LNCaP clone FGC (cell line): ENCODE measurements at regions not wholly inside any gene's neighbourhood (a gene's known extent, or its start where the extent isn't known, plus 50 kb on each side); places are given as distances from the start of the nearest gene placed in this dataset.

Source experiments
- DNase-seq: peaks from one replicate; pipeline ENCODE4 v3.0.0-alpha.2; 2011; ENCODE audit warnings: low read depth
- H3K4me3 ChIP-seq: 2 replicates; pipeline ENCODE4 v1.5.1; 2011; ENCODE audit warnings: mild to moderate bottlenecking, low read depth, low read length, control low read depth
- TF ChIP-seq, protein P1 (sequence below): IDR thresholded peaks from 2 replicates; pipeline ENCODE4 v1.5.1; 2012; ENCODE audit warnings: mild to moderate bottlenecking; ENCODE audit not compliant: control insufficient read depth, insufficient read depth; ENCODE audit errors: extremely low read depth

DNA sequence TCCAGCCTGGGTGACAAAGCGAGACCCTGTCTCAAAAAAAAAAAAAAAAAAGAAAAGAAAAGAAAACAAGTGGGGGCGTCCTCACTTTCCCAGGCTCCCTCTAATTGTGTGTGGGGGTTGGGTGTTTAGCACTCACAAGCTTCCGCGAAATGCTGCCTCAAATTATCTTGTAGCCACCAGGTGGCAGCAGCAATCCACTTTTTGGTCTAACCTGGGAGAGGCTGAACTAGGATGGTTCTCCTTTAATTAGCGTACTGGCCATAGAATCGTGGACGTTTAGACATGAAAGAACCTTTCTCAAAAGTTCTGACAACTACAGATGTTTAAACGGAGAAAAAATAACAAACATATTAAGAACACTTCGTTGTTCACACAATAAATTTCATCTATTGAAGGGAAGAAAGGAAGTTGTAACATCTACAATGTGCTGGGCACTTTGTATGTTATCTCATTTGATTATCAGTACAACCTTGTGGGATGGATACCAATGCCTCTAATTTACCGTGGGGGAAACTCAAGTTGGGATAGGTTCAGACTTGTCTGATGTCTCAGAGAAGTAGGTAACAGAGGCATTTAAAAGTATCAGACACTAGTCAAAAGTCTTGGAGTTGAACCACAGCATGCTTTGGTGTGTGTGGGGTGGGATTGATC is 122.7 kb upstream of the NABP1 start:
- H3K4me3 ChIP-seq = no peak overlapping the region
- peak; percentile 50 for DNase-seq
- TF ChIP-seq, protein P1, sequence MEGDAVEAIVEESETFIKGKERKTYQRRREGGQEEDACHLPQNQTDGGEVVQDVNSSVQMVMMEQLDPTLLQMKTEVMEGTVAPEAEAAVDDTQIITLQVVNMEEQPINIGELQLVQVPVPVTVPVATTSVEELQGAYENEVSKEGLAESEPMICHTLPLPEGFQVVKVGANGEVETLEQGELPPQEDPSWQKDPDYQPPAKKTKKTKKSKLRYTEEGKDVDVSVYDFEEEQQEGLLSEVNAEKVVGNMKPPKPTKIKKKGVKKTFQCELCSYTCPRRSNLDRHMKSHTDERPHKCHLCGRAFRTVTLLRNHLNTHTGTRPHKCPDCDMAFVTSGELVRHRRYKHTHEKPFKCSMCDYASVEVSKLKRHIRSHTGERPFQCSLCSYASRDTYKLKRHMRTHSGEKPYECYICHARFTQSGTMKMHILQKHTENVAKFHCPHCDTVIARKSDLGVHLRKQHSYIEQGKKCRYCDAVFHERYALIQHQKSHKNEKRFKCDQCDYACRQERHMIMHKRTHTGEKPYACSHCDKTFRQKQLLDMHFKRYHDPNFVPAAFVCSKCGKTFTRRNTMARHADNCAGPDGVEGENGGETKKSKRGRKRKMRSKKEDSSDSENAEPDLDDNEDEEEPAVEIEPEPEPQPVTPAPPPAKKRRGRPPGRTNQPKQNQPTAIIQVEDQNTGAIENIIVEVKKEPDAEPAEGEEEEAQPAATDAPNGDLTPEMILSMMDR = peak; percentile 74

DNA sequence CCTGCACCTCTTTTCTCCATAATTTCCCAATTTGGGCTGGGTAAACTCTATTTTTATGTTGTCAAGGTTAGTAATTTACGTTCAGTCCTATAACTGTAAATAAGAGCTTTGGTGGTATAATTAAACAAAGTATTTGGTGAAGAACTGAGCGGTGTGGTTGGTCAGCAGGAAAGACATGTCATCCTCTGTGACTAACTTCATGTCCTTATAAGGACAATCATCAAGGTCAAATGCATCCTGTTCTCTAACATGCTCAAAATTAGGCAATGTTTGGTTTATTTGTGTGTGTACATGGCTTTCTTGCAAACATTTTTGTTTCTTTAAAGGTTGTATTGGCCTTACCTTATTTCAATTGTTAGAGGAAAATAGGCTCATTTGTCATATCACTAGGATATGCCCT is 121.5 kb upstream of the NABP1 start:
- DNase-seq = no peak
- TF ChIP-seq, protein P1 = no peak
- no peak overlapping the region for H3K4me3 ChIP-seq

DNA sequence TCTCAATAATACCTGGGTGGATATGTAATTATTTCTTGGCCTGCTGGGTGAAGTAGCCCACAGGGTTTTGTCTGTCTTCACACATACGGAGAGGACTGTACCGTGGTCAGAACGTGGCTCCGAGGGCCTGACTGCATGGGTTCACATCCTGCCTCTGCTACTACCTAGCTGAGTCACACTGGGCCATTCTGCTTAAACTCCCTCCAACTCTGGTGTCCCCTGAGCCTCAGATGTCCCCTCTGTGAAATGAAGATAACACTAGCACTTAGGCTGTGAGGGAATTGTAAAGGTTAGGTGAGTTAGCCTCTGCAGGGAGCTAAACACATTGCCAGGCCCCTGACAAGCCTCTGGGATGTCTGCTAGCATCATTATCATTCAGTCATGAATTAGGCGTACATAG is 120.1 kb upstream of the NABP1 start:
- H3K4me3 ChIP-seq = no peak overlapping the region
- no peak for DNase-seq
- TF ChIP-seq, protein P1 = no peak

DNA sequence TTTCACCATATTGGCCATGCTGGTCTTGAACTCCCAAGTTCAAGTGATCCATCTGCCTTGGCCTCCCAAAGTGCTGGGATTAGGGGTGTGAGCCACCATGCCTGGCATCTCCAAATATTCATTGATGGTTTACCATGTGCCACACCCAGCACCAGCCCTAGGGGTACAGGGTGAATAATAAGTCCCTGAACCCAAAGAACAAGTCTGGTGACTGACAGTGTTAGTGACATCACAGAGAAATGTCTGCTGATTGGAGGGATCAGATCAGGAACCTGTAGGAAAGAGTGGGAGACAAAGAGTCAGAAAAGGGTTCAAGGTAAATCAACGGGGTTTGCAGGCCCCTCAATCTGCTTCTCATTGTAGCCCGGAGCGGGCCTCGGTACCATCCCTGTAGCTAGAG is 118.4 kb upstream of the NABP1 start:
- TF ChIP-seq, protein P1 = no peak
- no peak for DNase-seq
- no peak overlapping the region for H3K4me3 ChIP-seq

DNA sequence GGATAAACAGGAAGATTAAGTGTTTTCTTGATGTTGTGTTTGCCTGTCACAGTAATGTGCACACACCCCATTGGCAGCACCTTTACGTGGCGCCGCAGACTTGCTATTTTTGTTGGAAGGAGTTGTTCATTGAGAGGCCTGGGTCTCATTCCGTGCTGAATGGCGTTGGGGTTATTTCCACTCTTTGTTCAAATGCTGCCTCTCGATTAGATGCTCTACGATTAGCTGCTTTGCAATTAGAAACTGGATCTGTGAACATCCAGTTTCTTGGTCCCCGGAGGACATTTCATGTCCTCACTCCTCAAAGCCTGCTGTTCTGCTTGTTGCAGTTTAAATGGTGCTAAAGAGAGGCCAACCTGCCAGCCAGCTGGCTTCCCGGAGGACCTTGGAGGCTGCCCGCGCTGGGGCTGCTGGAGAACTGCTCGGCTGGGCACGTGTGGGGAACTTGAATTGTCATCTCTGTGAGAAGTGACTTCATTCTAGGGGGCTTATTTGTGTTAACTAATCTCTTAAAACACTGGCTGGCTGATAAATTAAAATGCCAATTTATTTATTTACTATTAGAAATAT is 117.4 kb upstream of the NABP1 start:
- no peak overlapping the region for H3K4me3 ChIP-seq
- TF ChIP-seq, protein P1 = no peak
- no peak for DNase-seq

DNA sequence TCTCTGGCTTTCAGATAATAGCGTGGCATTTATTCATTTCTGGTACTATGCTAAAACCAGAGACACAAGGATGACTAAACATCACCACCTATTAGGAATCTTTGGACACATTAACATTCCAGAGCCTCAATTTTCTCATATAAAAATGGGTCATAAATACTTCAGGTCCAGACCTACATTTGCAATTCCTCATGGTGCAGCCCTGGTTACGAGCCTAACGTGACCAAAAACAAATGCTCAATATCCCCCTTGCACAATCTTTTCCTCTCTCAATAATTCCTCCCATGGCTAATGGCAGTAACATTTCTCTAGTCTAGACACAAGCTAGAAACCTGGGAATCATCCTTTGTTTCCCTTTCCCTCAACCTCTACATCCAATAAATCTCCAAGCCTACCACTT is 112.8 kb upstream of the NABP1 start:
- H3K4me3 ChIP-seq = no peak overlapping the region
- no peak for DNase-seq

More for the DNA sequence above, 112.8 kb upstream of the NABP1 start:
- TF ChIP-seq, protein P1 = no peak
